Fibroblast of skin of abdomen (primary cell): ENCODE measurements at regions not wholly inside any gene's neighbourhood (a gene's known extent, or its start where the extent isn't known, plus 50 kb on each side); places are given as distances from the start of the nearest gene placed in this dataset.

Source experiments
- DNase-seq: peaks from one replicate; pipeline ENCODE4 v3.0.0-alpha.2; 2013

GRCh38 chr7:31171984-31172383, 119.9 kb downstream of the ADCYAP1R1 start:
- no peak for DNase-seq

GRCh38 chr7:31171216-31171785, 119.2 kb downstream of the ADCYAP1R1 start:
- DNase-seq = no peak
